ENCODE measurements at regions not wholly inside any gene's neighbourhood (a gene's known extent, or its start where the extent isn't known, plus 50 kb on each side); places are given as distances from the start of the nearest gene placed in this dataset.

DNA sequence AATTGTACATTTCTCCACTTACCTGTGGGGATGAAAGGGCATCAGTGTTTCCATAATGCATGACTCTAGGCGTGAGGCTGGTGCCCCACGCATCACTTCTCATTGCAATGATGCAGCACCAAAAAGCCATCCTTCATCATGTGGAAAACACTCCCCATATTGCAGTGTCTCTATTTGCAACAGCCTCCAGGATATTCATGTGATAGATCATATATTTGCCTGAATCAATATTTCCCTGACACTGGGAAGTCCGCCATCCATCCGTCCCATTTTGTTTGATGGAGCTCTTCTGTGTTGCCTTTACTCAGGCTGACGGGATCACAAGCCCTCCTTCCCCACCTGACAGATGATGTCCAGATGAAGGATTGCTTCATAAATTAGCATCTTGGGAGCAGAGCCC, 74.5 kb upstream of the CAMK1G start:
- no peak for TF ChIP-seq CTCF (IDR thresholded peaks at IDR 0.05)
- no peak for TF ChIP-seq POLR2A (IDR thresholded peaks at IDR 0.05)
- TF ChIP-seq EP300 (IDR thresholded peaks at IDR 0.05) = no peak
